ENCODE measurements at regions not wholly inside any gene's neighbourhood (a gene's known extent, or its start where the extent isn't known, plus 50 kb on each side); places are given as distances from the start of the nearest gene placed in this dataset.

DNA sequence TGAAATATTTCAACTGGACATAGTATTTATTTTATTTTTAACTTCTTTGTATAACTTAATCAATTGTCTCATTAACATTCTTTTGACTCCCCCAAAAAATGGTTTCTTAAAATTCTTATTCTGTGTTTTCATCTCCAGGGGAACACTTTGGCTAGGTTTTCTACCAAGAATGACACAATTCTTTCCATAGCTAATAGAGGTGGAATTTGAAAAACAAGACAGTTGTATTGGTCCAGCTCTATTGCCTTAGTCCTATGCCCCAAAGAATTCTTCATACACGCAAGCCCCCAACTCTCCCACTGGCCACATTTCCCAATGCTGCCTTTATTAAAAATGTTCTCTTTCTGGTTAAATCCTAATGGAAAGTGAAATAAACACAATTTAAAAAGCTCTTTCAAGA lies 104.7 kb upstream of the PKDCC start:
- TF ChIP-seq, protein P1, sequence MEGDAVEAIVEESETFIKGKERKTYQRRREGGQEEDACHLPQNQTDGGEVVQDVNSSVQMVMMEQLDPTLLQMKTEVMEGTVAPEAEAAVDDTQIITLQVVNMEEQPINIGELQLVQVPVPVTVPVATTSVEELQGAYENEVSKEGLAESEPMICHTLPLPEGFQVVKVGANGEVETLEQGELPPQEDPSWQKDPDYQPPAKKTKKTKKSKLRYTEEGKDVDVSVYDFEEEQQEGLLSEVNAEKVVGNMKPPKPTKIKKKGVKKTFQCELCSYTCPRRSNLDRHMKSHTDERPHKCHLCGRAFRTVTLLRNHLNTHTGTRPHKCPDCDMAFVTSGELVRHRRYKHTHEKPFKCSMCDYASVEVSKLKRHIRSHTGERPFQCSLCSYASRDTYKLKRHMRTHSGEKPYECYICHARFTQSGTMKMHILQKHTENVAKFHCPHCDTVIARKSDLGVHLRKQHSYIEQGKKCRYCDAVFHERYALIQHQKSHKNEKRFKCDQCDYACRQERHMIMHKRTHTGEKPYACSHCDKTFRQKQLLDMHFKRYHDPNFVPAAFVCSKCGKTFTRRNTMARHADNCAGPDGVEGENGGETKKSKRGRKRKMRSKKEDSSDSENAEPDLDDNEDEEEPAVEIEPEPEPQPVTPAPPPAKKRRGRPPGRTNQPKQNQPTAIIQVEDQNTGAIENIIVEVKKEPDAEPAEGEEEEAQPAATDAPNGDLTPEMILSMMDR (IDR thresholded peaks at IDR 0.05): no peak
- TF ChIP-seq POLR2A (IDR thresholded peaks at IDR 0.05): no peak
- H3K36me3 ChIP-seq: no peaks in the 10 kb centered on the region
- no peaks in the 10 kb centered on the region for H3K9me3 ChIP-seq
- intact Hi-C loops (cut with DNase I; ENCODE audit: low total_unique reads): no loop called here
- H3K27ac ChIP-seq: no peak overlapping the region
- DNase-seq: no peak
- H3K4me1 ChIP-seq: peaks cover 0 to 29% of the 10 kb centered on the region in 2 donors
- no peaks in the 10 kb centered on the region for H3K27me3 ChIP-seq
- no peak overlapping the region for H3K4me3 ChIP-seq

DNA sequence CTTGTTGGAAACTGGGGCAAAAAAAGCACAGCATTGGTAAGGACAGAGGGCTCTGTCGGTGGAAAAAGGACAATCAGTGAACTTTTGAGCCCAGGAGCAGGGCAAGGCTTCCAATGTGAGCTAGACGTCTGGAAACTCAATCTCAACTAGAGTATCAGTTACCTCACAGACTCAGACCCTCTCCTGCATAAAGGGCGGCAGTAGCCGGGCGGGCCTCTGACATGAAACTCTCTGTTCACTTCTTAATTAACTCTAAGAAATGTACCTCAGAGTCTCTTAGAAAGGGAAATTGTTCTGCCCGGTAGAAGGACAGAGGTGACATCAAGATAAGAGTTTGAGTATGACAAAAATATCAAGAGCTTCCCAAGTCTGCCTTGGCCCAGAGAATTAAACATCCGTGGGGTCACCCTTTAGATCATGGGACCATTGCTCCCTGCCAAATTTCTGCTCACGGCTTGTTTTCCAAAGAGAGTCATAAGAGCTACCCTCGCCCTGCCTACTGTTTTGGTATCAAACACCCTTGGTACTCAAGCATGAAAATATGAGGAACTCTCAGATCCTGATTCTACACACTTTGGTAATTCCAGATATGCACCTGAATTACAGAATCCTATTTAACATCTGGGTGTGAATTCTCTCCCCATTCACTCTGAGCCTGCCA lies 103.5 kb upstream of the PKDCC start:
- H3K4me3 ChIP-seq: no peak overlapping the region
- H3K27ac ChIP-seq: no peak overlapping the region
- H3K9me3 ChIP-seq: no peaks in the 10 kb centered on the region
- TF ChIP-seq, protein P1 (IDR thresholded peaks at IDR 0.05): no peak
- TF ChIP-seq POLR2A (IDR thresholded peaks at IDR 0.05): no peak
- no peaks in the 10 kb centered on the region for H3K27me3 ChIP-seq
- H3K36me3 ChIP-seq: no peaks in the 10 kb centered on the region
- DNase-seq: no peak
- intact Hi-C loops (cut with DNase I; ENCODE audit: low total_unique reads): no loop called here
- peaks cover 0 to 25% of the 10 kb centered on the region in 2 donors for H3K4me1 ChIP-seq

DNA sequence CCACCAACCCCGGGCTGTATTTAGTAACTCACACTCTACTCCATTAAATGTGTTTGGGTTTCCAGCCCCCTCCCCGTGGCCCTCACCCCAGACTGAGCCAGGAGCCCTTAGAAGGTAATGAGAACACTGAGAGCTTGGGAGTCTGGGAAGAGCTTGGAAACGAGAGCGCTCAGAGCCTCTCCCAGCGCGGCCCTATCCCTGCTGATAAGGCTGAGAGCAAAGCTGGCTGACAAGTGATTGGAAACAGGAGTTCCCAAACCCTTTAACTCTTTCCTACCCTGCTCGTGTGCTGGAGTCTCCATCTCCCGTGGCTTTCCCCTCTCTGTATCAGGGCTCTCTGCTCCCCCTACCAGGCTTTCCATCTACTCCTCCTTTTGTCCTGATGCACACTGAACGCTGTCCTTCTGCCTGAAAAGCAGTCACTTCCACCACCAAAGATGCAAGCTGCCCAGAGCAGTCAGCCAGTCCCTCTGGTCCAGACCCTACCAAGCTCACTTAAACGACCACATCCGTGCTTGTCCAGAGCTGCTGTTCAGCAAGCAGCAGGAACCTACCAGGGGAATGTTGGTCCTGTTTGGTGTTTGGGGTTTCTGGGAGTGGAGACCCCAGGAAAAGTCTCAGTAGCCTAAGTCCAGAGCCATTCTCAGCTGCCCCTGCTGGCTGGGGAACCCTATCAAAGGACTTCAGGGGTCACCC lies 100.0 kb upstream of the PKDCC start:
- Histone ChIP-seq H3K4me3 (no peak overlapping the region), H3K36me3 (no peaks in the 10 kb centered on the region), H3K27me3 (no peaks in the 10 kb centered on the region), H3K9me3 (no peaks in the 10 kb centered on the region), H3K27ac (peak overlapping the region; percentile 68 to 71), H3K4me1 (peaks cover 0 to 11% of the 10 kb centered on the region in 2 donors)
- TF ChIP-seq POLR2A (IDR thresholded peaks at IDR 0.05): no peak
- TF ChIP-seq, protein P1 (IDR thresholded peaks at IDR 0.05): no peak
- DNase-seq: peak; percentile 54 to 58
- intact Hi-C loops (cut with DNase I; ENCODE audit: low total_unique reads): no loop called here

DNA sequence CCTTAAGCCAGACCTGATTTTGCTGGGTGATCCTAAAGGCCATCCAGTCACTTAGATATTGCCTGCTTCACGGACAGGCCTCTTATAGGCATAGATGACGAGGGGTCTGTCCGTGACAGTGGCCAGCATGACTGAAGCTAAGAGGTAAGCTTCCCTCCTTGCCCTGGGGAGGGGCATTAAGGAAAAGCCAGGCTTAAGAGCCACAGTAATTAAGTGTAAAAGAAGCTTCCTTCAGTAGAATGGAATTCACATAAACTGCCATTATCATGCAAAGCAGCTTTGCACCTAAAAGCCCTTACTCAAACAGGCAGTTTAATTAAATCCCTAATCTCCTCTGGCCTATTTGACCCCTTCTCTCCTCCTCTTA lies 99.4 kb upstream of the PKDCC start:
- H3K4me1 ChIP-seq: peaks cover 0 to 11% of the 10 kb centered on the region in 2 donors
- no peaks in the 10 kb centered on the region for H3K27me3 ChIP-seq
- intact Hi-C loops (cut with DNase I; ENCODE audit: low total_unique reads): no loop called here
- H3K36me3 ChIP-seq: no peaks in the 10 kb centered on the region
- no peaks in the 10 kb centered on the region for H3K9me3 ChIP-seq
- TF ChIP-seq, protein P1 (IDR thresholded peaks at IDR 0.05): no peak
- TF ChIP-seq POLR2A (IDR thresholded peaks at IDR 0.05): no peak
- H3K4me3 ChIP-seq: no peak overlapping the region
- H3K27ac ChIP-seq: peak overlapping the region in 1 of 2 donors; percentile 68
- DNase-seq: no peak

DNA sequence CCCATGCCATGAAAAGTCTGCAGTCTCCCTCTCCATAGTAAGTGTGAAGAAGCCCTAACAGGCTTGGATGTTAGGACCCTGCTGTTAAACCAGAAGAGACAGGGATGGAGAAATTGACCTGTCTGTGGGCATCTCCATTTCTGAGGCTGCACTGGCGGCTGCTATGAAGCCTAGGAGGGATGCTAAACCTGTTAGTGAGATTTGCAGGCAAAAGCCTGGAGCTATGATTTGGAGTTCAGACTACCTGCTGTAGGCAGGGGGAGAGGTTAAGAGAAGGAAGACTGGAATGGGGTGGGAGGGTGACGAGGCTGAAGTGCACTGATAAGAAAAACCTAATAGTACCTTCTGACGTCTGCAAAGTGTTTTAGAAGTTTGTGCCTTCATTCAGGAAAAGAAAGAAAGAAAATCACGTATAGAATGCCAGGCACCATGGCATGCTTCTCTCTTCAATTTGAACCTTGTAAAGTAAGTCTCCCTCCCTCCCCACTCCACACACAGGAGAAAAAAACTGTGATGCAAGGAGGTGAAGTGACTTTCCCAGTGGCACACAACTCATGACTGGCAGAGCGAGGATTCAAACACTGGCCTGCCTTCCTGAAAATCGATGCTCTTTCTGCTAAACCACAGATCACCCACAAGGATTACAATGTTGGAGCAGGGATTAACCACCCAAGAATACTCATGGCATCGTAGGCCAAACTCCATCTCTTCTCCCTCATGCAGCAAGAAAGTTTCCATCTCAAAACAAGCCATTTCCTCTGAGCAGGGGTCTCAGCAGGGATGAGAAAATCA lies 98.5 kb upstream of the PKDCC start:
- TF ChIP-seq, protein P1 (IDR thresholded peaks at IDR 0.05): no peak
- no peak for TF ChIP-seq POLR2A (IDR thresholded peaks at IDR 0.05)
- DNase-seq: no peak
- Histone ChIP-seq H3K27me3 (no peaks in the 10 kb centered on the region), H3K9me3 (no peaks in the 10 kb centered on the region), H3K4me1 (peaks cover 0 to 11% of the 10 kb centered on the region in 2 donors), H3K27ac (peak overlapping the region in 1 of 2 donors; percentile 7), H3K36me3 (no peaks in the 10 kb centered on the region), H3K4me3 (no peak overlapping the region)
- intact Hi-C loops (cut with DNase I; ENCODE audit: low total_unique reads): no loop called here

Measured in uterus (tissue), 3 donors.